RPMI8226 (cell line): ENCODE measurements at regions not wholly inside any gene's neighbourhood (a gene's known extent, or its start where the extent isn't known, plus 50 kb on each side); places are given as distances from the start of the nearest gene placed in this dataset.

Source experiments
- DNase-seq: peaks from one replicate; pipeline ENCODE4 v3.0.0-alpha.2; 2015

DNA sequence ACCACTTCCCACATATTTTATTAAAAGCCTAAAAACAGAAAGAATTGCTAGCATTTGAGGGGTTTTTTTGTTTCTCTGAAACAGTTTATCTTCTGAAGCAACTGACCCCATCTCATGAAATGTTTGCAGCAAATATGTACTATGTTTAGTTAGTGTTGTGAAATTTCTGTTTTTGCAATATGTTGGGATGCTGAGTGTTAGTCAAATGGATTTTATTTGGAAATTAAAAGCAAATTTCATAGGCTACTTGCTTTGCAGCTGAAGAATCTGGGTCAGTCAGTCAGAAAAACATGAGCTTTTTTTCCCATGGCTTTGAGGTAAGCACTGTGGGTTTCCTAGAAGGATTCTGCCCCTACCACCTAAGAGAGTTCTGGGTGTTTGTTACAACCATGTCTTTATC is 184.9 kb upstream of the DKK2 start:
- no peak for DNase-seq

DNA sequence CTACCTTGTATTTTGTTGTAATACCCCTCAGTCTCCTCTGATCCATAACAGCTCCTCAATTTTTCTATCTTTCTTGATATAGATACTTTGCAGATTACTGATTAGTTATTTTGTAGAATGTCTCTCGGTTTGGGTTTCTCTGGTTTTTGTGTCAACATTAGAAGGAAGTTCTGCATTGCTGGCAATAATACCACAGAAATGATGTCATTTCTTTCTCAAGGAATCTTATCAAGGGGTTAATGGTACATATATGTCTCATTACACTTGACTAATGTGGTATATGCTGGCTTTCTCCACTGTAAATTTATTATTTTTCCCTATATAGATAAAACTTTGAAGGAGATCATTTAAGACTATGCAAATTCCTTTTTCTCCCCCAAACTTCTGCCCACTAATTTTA is 183.6 kb upstream of the DKK2 start:
- no peak for DNase-seq

DNA sequence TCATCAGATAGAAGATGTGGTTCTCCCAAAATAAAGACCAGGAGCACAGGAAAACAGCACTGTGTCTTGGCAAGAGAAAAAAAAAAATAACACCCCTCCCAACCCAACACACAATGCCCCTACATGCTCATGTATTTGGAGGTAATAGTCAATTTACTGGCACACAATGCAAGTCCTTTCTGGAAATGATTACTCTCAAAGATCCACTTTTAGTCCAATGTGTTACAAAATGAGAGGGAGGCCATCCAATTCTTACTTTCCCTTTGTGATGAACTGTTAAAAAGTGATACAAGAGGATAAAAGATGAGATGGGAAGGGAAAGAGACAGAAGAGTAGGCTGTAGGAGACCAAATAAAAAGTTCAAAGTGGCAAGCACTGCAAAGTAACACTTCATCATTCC is 180.3 kb upstream of the DKK2 start:
- DNase-seq = no peak

DNA sequence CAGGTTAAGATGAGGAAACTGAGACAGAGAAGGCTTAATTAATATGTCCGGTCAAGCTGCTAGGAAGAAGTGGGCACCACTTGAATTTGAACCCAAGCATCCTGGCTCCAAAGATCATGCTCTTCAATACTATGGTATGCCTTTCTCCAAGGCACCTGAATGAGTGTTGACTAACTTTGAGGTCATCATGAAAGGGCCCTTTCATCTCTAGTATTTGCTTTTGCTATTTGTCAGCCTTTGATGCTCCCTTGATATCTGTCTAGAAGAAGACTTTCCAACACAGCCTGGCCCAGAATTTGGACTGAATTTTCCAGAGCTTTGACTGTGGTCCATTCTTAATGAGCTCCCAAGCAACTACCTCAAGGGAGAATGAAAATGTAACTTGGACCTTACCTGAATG is 179.1 kb upstream of the DKK2 start:
- no peak for DNase-seq

DNA sequence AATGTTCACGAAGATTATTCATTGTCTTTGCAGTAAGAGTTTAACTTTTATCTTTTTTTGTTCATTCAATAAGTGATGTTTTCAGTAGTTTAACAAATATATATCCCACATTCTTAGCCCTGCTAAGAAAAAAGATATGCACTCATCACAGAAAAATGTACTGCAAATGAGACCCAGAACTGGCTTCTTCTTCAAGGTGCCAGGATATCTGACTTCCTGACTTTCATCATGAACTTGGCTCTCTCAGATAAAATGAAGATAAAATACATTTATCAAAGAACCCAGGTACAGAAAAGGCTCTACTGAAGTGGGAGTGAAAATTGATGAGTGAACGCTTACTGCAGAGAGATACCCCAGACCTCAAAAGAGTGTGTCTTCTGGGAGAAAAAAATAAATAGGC is 177.8 kb upstream of the DKK2 start:
- no peak for DNase-seq

DNA sequence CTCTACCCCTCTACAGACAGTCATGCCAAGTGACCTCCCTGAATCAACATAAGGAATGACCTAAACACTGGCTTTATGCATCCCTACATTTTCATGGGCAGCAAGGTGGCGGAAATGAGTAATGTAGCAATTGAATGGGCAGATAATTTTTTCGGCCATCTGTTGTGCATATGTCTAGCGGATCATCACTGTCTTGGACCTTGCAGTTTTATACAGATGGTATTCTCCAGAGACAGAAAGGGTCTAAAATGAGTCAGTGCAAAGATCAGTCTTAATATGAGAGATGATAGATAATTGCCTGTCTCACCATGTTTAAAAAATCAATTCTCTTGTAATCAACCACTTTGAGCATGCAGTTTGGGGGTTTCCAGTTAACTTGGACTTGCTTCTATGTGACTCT is 177.3 kb upstream of the DKK2 start:
- no peak for DNase-seq

DNA sequence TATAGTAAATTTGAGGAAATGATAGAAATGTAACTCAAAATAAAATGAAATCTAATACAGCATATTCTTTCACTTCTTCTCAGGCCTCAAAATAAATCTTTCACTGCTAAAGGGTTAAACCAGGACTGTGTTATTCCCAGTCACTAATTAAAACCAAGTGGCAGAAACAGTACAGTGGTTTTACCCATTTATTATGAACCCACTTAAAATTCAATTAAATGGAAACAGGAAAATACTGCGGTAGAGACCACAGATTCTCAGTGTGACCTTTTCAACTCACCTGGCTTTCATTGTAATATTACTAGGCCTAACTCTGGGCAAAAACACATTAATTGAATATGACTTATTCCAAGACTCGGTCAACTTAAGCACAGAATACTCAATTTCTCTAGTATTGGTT is 176.5 kb upstream of the DKK2 start:
- no peak for DNase-seq

DNA sequence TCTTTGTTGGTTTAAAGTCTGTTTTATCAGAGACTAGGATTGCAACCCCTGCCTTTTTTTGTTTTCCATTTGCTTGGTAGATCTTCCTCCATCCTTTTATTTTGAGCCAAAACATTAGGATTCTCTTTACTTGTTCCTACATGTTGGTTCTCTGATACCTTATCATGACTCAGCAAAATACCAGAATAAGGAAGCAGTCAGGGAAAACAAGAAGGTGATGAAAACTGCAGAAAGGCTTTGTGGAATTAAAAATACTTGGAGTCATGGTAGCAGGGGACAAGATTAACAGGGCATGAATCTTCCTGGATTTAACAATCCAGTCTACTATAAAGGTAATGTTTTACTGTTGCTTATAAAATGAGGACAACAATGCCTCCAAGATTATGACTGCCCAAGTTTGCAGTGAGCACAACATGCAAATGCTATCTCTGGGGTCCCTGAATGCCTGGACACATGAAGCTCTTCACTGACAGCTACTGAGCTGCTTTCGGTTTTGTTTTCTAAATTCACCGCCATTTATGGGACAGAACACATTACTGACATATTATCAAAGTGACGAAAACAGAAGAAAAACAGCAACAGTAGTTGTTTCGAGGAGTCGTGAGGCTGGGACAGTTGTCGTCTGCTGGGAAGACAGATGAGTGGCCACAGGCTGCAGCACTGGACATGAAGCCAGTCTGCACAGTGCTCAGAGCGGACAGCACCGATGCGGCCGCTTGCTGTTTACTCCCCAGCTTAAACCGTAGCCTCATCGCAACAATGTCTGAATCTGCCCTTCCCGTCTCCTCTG is 174.5 kb upstream of the DKK2 start:
- DNase-seq = peak; percentile 12

DNA sequence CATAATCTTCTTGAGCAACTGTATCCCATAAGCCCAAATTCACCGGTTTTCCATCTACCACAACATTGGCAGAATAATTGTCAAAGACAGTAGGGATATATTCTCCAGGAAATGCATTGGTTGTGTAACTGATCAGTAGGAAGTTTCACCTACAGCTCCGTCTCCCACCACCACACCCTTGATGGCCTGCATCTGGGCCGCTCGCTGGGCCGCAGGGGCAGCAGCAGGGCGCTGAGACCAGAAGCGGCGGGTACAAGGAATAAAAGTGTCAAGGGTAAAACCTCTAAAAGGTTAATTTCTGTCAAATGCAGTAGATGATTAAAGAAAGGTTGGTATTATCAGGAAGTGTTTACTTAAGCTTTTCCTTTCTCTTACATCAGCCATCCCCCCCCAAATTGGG is 167.6 kb upstream of the DKK2 start:
- no peak for DNase-seq

DNA sequence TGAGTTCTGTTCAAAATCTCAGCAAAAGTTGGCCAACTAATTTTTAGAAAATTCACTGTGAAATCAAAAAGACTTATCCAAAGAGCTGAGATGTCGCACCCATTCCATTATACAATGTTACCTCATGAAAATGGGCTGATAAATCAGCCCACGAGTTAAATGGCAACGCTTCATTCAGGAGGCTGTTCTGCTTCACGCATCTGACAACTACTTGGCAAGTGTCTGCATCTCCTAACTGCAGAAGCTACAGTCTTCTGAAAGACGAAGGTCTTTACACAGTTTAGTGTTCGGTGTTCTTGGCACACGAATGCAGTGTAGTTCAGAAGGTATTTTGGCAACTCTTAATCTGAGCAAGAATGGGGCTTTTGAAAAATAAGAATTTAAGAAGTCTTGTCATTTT is 166.6 kb upstream of the DKK2 start:
- DNase-seq = no peak

DNA sequence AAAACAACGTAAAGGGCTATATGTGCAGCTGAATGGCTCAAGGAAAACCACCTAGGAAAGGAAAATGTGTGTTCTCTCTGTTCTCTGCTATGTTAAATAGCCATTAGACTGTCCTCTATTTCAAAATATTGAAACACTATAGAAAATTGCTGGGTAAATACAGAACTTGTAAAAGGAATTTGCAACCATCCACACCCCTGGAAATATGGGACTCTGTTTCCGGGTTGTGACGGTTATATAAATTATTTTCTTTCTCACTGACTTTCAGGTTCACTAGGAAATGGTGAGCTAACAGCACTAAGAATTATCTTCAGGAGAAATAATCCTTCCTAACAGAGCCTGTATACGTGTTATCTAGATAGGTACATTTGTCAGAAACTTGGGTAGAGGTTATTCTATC is 161.0 kb upstream of the DKK2 start:
- DNase-seq = no peak

DNA sequence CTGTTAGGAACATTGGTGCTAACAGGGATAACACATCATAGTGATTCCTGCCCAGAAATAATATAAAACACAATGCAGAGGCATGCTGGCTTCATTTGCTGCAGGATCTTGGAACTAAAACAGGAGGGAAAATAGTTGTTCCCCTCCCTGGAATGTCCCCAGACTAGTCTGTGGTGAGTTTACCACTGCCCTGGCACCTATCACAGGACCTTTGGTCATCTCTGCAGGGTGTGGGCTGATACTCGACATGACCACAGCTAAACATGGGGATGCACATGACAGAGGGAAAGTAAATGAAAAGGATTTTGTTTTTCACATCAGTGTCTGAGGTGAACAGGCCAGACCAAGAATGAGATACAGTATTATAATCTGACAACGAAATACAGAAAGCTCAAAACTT is 160.2 kb upstream of the DKK2 start:
- no peak for DNase-seq

DNA sequence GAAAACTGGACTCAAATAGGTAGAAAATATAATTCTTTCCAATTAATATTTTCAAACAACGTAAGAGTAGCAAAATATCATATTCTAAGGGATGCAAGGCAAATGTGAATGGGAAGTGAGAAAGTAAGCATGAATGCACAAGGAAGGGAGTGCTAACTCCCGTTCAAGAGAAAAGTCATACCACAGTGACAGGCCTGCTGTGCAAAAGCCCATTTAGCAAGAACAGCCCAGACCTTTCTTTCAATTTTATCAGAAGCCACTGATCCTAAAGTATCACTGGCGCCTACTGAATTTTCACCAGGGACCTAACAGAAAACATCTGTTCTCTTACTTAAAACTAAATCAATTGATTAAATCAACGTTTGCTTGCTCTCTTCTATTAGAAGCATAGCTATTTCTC is 157.9 kb upstream of the DKK2 start:
- no peak for DNase-seq

DNA sequence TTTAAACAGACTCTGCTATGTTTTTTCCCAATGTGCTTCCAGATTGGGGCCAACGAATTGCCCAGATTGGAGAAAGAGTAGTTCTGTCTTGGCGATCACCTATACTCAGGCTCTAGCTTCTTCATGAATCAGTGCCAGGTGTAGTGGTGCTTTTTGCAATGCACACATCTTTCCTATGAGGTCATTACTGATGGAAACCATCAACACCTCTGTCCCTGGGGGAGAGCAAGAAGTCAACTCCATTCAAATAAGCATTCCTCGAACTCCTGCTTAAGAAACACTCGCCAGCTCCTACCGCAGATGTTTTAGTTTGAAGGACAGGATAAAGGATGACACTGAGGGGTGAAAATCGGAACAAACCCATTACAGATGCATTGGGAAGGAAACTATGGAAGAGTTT is 156.5 kb upstream of the DKK2 start:
- DNase-seq = no peak

DNA sequence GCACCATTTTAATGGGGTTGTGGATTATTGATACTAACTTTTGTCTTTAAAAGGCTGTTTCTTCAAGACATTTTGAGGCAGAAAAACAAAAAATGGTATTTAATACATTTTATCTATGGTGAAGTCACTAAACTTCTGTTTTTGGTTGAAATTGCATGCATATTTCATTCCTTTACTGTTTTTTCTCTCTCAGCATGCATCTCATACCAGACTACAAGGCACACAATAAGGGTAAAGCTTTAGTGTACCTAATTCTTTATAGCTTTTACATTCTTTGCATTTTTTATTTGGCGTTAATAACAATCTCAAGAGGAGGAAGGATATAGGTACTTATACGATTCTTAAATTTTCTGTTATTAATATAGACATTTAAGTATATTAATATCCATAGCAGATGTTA is 151.0 kb upstream of the DKK2 start:
- DNase-seq = no peak

DNA sequence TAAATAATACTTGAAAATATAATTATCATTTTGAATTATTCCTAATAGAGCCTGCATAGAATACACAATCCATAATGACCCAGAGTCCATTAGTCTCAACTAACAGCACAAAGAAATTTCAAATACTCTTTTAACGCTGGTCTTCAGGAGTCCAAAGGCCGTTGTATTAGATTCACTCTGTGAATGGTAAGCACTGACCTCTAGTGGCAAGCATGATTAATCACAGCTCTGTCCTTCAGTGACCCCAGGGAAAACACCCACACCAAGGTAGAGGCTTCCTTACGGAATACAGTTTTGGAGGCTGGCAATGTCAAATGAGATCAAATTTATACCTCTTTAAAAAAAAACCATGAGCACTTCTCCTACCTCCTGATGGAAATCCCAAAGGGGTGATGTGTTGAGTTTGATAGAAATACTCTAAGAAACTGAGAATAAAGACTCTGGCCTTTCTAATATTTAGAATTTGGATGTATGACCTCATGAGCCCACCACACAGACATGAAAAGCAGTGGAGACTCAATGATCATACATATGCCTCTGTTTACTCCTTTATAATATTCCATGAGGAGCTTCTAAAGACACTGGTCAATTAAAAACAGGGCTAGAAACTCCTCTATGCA is 147.2 kb upstream of the DKK2 start:
- peak; percentile 32 for DNase-seq

DNA sequence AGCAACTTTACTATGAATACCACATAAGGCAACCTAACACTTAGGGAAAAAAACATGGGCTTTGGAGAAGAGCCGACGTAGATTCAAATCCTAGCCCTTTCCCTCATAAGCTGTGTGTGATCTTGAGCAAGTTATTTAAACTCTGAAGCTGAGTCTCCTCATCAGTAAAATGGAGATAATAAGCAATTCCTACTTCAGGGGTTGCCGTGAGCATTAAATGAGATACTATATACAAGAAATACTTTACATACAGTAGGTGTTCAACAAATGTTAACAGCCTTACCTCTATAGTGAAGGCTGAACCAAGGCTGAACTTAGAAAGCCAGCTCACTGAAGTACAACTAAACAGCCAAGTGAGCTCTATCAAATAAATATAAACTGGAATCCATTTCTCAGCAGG is 146.2 kb upstream of the DKK2 start:
- DNase-seq = no peak

DNA sequence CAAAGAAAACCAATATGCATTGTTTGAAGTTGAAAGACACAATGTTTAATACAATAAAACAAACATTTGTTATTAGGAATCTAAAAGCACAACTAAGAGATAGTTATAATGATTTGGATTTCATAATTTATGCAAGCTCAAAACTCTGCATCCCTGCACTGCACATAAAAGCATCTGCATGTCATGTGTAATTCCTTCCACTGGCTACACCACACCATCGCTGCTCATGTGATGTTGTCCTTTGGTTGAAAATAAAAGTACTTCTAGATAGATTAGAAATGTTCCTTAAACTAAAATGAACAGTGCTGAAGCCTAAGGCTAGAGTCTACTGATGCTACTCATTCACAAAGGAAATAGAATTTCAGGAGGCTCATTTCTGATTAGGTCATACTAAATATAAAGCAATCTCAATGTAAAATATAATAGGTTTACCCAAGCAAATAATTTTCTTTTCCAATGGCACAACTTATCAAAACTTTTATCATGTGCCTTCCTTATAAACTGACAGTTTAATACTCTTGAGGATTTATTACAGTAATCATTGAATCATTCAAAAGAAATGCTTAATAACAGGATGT is 130.8 kb upstream of the DKK2 start:
- DNase-seq = no peak

DNA sequence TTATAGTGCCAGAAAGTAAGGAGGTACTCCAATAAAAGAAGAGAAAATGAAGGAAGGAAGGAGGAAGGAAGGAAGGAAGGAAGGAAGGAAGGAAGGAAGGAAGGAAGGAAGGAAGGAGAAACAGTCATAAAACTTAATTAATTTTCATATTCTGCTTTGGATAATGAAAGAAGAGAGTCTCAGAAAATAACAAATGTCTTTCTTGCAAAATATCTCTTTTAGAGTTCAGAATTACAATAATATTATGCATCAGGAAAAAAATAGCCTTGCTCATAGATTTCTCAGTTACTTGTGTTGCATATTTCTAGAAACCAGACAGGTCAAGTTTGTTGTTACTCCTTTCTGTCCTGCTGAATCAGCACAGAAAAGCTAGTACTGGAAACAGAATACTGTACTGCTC is 130.1 kb upstream of the DKK2 start:
- no peak for DNase-seq

DNA sequence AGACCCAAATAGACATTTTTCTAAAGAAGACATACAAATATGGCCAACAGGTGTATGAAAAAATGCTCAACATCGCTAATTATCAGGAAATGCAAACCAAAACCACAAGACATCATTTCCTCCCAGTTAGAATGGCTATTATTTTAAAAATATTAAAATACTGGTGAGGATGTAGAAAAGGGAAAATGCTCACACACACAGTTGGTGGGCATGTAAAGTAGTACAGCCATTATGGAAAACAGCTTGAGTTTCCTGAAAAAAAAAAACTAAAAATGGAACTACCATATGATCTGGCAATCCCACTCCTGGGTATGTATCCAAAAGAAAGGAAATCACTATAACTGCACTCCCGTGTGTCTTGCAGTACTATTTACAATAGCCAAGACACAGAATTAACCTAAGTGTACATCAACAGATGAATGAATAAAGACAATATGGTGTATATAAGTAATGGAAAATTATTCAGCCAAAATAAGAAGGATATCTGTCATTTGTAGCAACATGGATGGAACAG is 128.9 kb upstream of the DKK2 start:
- DNase-seq = no peak

DNA sequence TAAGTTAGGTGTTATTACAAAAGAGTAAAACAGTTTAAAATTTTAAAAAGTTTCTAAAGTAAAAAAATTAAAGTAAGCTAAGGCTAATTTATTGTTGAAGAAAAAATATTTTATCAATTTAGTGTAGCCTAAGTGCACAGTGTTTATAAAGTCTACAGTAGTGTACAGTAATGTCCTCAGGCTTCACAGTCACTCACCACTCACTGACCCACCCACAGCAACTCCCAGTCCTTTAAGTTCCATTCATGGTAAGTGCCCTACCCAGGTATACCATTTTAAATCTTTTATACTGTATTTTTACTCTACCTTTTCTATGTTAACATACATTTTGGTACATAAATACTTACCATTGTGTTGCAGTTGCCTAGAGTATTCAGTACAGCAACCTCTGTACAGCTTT is 120.3 kb upstream of the DKK2 start:
- DNase-seq = no peak

DNA sequence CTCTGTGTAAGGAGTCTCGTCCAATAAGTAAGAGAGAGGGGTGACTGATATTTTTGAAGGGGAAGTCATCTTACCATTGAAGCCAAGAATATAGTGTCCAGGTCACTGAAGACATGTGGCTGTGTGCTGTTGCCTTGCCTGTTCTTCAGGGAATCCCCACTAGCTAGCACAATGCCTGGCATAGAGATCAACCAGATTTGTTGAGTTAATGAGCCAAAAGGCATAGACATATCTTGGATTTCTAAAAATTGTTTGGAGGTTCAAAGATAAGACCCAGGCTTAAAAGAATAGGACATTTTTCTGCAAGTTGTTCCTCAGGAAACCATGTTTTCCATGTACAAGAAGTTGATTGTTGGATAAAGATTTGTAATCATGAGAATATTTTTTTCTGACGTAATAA is 119.3 kb upstream of the DKK2 start:
- DNase-seq = no peak

DNA sequence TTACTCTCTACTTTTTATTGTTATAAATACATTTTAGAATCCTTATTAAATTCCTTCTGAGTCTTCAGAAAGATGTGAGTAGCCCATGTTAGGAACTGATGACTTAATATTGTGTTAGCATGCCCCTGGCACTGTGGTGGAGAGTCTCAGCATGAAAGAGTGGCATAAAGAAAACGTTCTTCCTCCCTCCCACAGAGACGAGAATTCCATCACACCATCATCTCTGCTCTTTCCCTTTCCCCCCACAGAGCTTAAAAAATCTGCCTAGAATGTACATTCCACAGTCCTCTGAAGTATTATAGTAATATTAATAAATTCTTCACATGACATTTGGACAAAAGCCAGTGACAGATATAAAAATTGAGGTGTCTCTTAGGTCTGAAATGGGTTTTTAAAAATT is 117.8 kb upstream of the DKK2 start:
- no peak for DNase-seq

DNA sequence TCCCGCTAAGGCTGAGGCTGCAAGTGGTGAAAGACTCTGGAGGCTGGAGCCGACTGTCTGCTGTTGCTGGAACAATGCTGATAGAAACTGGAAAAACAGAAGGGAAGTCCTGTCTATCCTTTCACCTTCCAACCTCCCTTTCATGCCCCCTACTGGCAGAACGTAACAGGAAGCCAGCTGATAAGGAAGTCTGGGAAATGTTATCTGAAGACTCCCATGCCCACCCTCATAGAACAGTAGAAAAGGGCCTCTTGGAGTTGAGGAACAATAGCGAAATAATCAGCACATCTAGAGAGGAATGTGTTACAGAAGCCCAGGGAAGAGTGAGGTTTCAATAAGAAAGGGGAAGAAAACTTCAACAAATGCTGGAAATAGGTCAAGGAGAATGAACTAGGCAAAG is 117.1 kb upstream of the DKK2 start:
- DNase-seq = no peak

DNA sequence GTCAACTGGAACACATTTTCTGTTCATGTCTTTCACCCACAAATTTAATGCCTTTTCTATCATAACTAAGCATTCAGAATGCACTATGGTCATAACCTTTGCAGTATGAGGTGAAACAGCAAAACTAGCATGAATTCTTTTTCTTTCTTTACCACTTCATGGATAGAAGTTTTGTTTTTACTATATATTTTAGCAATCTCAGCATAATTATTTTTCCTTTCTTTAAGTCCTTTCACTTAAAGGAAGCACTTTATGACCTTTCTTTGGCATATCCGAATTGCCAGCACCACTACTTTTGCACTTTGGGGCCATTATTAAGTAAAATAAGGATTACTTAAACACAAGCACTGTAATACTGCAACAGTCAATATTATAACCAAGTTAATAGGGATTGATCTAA is 115.1 kb upstream of the DKK2 start:
- DNase-seq = no peak
